ENCODE measurements at regions not wholly inside any gene's neighbourhood (a gene's known extent, or its start where the extent isn't known, plus 50 kb on each side); places are given as distances from the start of the nearest gene placed in this dataset.

GRCh38 chr18:5732318-5732717, 163.0 kb downstream of the TMEM200C start:
- no peak overlapping the region for H3K27ac ChIP-seq
- no peak for DNase-seq
- H3K4me3 ChIP-seq (ENCODE audit: low read depth, low read length), result no peak overlapping the region

GRCh38 chr18:5729983-5730699, 165.2 kb downstream of the TMEM200C start:
- no peak for DNase-seq
- Histone ChIP-seq H3K27ac (no peak overlapping the region), H3K4me3 (ENCODE audit: low read depth, low read length) (no peak overlapping the region), H3K9me3 (ENCODE audit: severe bottlenecking) (no peaks in the 10 kb centered on the region), H3K27me3 (ENCODE audit: insufficient read depth, low read depth, severe bottlenecking) (peaks cover 44% of the 10 kb centered on the region), H3K36me3 (no peaks in the 10 kb centered on the region)
- TF ChIP-seq CTCF (IDR thresholded peaks at IDR 0.05; ENCODE audit: low read depth, low read length), result no peak

More at GRCh38 chr18:5732318-5732717, 163.0 kb downstream of the TMEM200C start:
- no peak for TF ChIP-seq CTCF (IDR thresholded peaks at IDR 0.05; ENCODE audit: low read depth, low read length)
- H3K27me3 ChIP-seq (ENCODE audit: insufficient read depth, low read depth, severe bottlenecking), result peaks cover 42% of the 10 kb centered on the region
- no peaks in the 10 kb centered on the region for H3K36me3 ChIP-seq
- H3K9me3 ChIP-seq (ENCODE audit: severe bottlenecking), result no peaks in the 10 kb centered on the region

GRCh38 chr18:5728531-5728930, 166.8 kb downstream of the TMEM200C start:
- no peak overlapping the region for H3K4me3 ChIP-seq (ENCODE audit: low read depth, low read length)
- H3K27ac ChIP-seq, result no peak overlapping the region
- H3K27me3 ChIP-seq (ENCODE audit: insufficient read depth, low read depth, severe bottlenecking), result peaks cover 42% of the 10 kb centered on the region
- no peak for TF ChIP-seq CTCF (IDR thresholded peaks at IDR 0.05; ENCODE audit: low read depth, low read length)
- no peaks in the 10 kb centered on the region for H3K9me3 ChIP-seq (ENCODE audit: severe bottlenecking)
- DNase-seq, result no peak
- H3K36me3 ChIP-seq, result no peaks in the 10 kb centered on the region

GRCh38 chr18:5726011-5726410, 169.3 kb downstream of the TMEM200C start:
- no peak for DNase-seq
- Histone ChIP-seq H3K27ac (no peak overlapping the region), H3K9me3 (ENCODE audit: severe bottlenecking) (no peaks in the 10 kb centered on the region), H3K36me3 (no peaks in the 10 kb centered on the region), H3K27me3 (ENCODE audit: insufficient read depth, low read depth, severe bottlenecking) (peaks cover 48% of the 10 kb centered on the region), H3K4me3 (ENCODE audit: low read depth, low read length) (no peak overlapping the region)
- TF ChIP-seq CTCF (IDR thresholded peaks at IDR 0.05; ENCODE audit: low read depth, low read length), result no peak

GRCh38 chr18:5721924-5722323, 173.4 kb downstream of the TMEM200C start:
- DNase-seq, result no peak
- no peaks in the 10 kb centered on the region for H3K36me3 ChIP-seq
- no peak overlapping the region for H3K4me3 ChIP-seq (ENCODE audit: low read depth, low read length)
- H3K27ac ChIP-seq, result no peak overlapping the region
- TF ChIP-seq CTCF (IDR thresholded peaks at IDR 0.05; ENCODE audit: low read depth, low read length), result no peak
- no peaks in the 10 kb centered on the region for H3K9me3 ChIP-seq (ENCODE audit: severe bottlenecking)
- peaks cover 40% of the 10 kb centered on the region for H3K27me3 ChIP-seq (ENCODE audit: insufficient read depth, low read depth, severe bottlenecking)

- H3K27ac ChIP-seq, result no peak overlapping the region
- no peak overlapping the region for H3K4me3 ChIP-seq (ENCODE audit: low read depth, low read length)
- DNase-seq, result no peak
- TF ChIP-seq CTCF (IDR thresholded peaks at IDR 0.05; ENCODE audit: low read depth, low read length), result no peak
- H3K9me3 ChIP-seq (ENCODE audit: severe bottlenecking), result no peaks in the 10 kb centered on the region
- H3K36me3 ChIP-seq, result no peaks in the 10 kb centered on the region
- H3K27me3 ChIP-seq (ENCODE audit: insufficient read depth, low read depth, severe bottlenecking), result peaks cover 45% of the 10 kb centered on the region
Observed at GRCh38 chr18:5720132-5720531, 175.2 kb downstream of the TMEM200C start.
